HepG2 (cell line): ENCODE measurements at regions not wholly inside any gene's neighbourhood (a gene's known extent, or its start where the extent isn't known, plus 50 kb on each side); places are given as distances from the start of the nearest gene placed in this dataset.

Experiments used
- HHEX ChIP-seq: IDR thresholded peaks from 2 replicates; pipeline ENCODE4 v1.6.1; 2016; ENCODE audit warnings: control low read depth
- HOXA3 ChIP-seq: sonication (generic); formaldehyde crosslinking; IDR thresholded peaks from 2 replicates; pipeline ENCODE4 v1.5.0; 2020; ENCODE audit warnings: missing genetic modification reagents
- KLF16 ChIP-seq, 2 experiments: sonication (generic) in 1 of 2; formaldehyde crosslinking in 1 of 2; IDR thresholded peaks; 2 replicates each; pipeline versions ENCODE4 v1.6.1 to v1.8.0; 2016 to 2023; ENCODE audit warnings: missing genetic modification reagents in 2 of 2, missing compliant biosample characterization in 1 of 2
- NR2C2 ChIP-seq: sonication (generic); formaldehyde crosslinking; IDR thresholded peaks from 2 replicates; pipeline ENCODE4 v1.4.0; 2020; ENCODE audit warnings: missing genetic modification reagents, mild to moderate bottlenecking, moderate library complexity, borderline replicate concordance
- PCBP1 ChIP-seq: fragments of 200-400 bp; formaldehyde crosslinking; IDR thresholded peaks from 2 replicates; pipeline ENCODE4 v1.6.1; 2017; ENCODE audit warnings: mild to moderate bottlenecking, low read depth, low read length, borderline replicate concordance
- RBM39 ChIP-seq: fragments of 200-400 bp; formaldehyde crosslinking; IDR thresholded peaks from one replicate; pipeline ENCODE4 v1.6.1; 2018; ENCODE audit warnings: antibody characterized with exemption, mild to moderate bottlenecking, low read depth, low read length; ENCODE audit not compliant: poor library complexity, severe bottlenecking
- SRSF4 ChIP-seq: fragments of 200-400 bp; formaldehyde crosslinking; IDR thresholded peaks from one replicate; pipeline ENCODE4 v1.6.1; 2018; ENCODE audit warnings: mild to moderate bottlenecking, low read depth, low read length, moderate library complexity; ENCODE audit not compliant: poor library complexity, severe bottlenecking
- TAF15 ChIP-seq: fragments of 200-400 bp; formaldehyde crosslinking; IDR thresholded peaks from one replicate; pipeline ENCODE4 v1.6.1; 2018; ENCODE audit warnings: mild to moderate bottlenecking, low read depth, low read length; ENCODE audit not compliant: poor library complexity, severe bottlenecking
- ZFP82 ChIP-seq: sonication (generic); formaldehyde crosslinking; IDR thresholded peaks from 2 replicates; pipeline ENCODE4 v1.5.1; 2020; ENCODE audit warnings: mild to moderate bottlenecking, missing genetic modification reagents, borderline replicate concordance
- ZMYM2 ChIP-seq: sonication (generic); formaldehyde crosslinking; IDR thresholded peaks from 2 replicates; pipeline ENCODE4 v1.8.0; 2022; ENCODE audit warnings: mild to moderate bottlenecking, missing genetic modification reagents
- ZNF276 ChIP-seq: sonication (generic); formaldehyde crosslinking; IDR thresholded peaks from 2 replicates; pipeline ENCODE4 v1.4.0; 2020; ENCODE audit warnings: mild to moderate bottlenecking, low read depth, missing genetic modification reagents
- ZNF503 ChIP-seq: sonication (generic); formaldehyde crosslinking; IDR thresholded peaks from 2 replicates; pipeline ENCODE4 v1.4.0; 2020; ENCODE audit warnings: missing genetic modification reagents
- ZNF550 ChIP-seq: sonication (generic); formaldehyde crosslinking; IDR thresholded peaks from 2 replicates; pipeline ENCODE4 v1.4.0; 2020; ENCODE audit warnings: mild to moderate bottlenecking, missing genetic modification reagents, borderline replicate concordance
- ZNF580 ChIP-seq: IDR thresholded peaks from 2 replicates; pipeline ENCODE4 v1.6.1; 2016; ENCODE audit warnings: low read depth, borderline replicate concordance
- ZSCAN25 ChIP-seq: sonication (generic); formaldehyde crosslinking; IDR thresholded peaks from 2 replicates; pipeline ENCODE4 v1.8.0; 2022; ENCODE audit warnings: mild to moderate bottlenecking, missing genetic modification reagents
- TF ChIP-seq, protein P1 (sequence below): sonication (generic); formaldehyde crosslinking; IDR thresholded peaks from 2 replicates; pipeline ENCODE4 v1.5.1; 2020; ENCODE audit warnings: mild to moderate bottlenecking, missing genetic modification reagents, moderate library complexity
- TF ChIP-seq, protein P2 (sequence below): IDR thresholded peaks from 2 replicates; pipeline ENCODE4 v1.6.1; 2018; ENCODE audit warnings: missing genetic modification reagents
- TF ChIP-seq, protein P3 (sequence below): sonication (generic); formaldehyde crosslinking; IDR thresholded peaks from 2 replicates; pipeline ENCODE4 v1.9.0; 2022; ENCODE audit warnings: missing genetic modification reagents, mild to moderate bottlenecking, borderline replicate concordance
- TF ChIP-seq, protein P4 (sequence below): sonication (generic); formaldehyde crosslinking; IDR thresholded peaks from 2 replicates; pipeline ENCODE4 v1.4.0; 2020; ENCODE audit warnings: missing genetic modification reagents

DNA sequence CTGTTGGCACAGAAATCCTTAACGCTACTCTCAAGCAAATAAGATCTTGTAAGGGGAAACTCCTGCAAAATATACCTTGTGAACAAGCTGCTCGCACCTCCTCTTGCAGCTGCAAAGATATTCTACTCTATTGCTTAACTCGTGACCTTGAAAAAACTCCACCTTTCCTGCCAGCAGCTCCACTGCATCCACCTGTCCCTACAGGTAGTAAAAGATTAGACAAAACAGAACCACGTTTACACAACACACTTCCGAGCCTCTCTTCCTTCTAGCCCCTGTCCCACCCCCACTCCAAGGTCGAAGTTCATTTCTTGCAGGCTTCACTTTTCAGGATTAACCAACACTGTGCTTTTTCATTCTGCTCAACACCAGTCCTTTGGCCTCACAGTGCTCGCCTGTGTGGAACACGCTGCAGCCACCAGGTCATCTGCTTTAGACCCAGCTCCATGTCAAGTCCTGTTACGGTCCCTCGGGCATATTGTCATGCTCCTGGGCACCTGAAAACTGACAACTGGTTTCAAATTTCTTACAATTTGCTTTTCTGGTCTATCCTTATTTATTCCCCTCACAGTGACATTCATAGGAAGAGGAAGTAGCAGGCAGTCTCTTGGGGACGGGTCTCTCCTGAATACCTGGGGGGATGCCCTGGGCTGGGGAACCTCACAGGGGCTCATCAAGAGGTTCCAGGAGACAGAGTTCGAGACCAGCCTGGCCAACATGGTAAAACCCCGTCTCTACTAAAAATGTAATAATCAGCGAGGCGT is 165.8 kb upstream of the KLF14 start (continued):
- TF ChIP-seq ZNF503 (CRISPR knock-in tag) (peak; percentile 95), KLF16 (CRISPR knock-in tag; IDR thresholded peaks at IDR 0.05) (peak in 1 of 2 experiments; percentile 89; a peak in 2 of 4 replicates), ZNF550 (CRISPR knock-in tag) (no peak), TAF15 (no peak), RBM39 (no peak), HOXA3 (peak; percentile 89), SRSF4 (no peak), PCBP1 (no peak), NR2C2 (peak; percentile 88), ZFP82 (CRISPR knock-in tag) (peak; percentile 91; the same call in 1 of the 2 replicates), ZSCAN25 (no peak), ZNF276 (CRISPR knock-in tag) (no peak), HHEX (no peak), ZNF580 (CRISPR knock-in tag) (peak; percentile 82; the same call in 1 of the 2 replicates), ZMYM2 (CRISPR knock-in tag) (peak; percentile 72)
- TF ChIP-seq, protein P1, sequence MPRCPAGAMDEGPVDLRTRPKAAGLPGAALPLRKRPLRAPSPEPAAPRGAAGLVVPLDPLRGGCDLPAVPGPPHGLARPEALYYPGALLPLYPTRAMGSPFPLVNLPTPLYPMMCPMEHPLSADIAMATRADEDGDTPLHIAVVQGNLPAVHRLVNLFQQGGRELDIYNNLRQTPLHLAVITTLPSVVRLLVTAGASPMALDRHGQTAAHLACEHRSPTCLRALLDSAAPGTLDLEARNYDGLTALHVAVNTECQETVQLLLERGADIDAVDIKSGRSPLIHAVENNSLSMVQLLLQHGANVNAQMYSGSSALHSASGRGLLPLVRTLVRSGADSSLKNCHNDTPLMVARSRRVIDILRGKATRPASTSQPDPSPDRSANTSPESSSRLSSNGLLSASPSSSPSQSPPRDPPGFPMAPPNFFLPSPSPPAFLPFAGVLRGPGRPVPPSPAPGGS, result peak; percentile 74; the same call in 1 of the 2 replicates
- TF ChIP-seq, protein P2, sequence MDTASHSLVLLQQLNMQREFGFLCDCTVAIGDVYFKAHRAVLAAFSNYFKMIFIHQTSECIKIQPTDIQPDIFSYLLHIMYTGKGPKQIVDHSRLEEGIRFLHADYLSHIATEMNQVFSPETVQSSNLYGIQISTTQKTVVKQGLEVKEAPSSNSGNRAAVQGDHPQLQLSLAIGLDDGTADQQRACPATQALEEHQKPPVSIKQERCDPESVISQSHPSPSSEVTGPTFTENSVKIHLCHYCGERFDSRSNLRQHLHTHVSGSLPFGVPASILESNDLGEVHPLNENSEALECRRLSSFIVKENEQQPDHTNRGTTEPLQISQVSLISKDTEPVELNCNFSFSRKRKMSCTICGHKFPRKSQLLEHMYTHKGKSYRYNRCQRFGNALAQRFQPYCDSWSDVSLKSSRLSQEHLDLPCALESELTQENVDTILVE (CRISPR knock-in tag), result peak; percentile 61; the same call in 1 of the 2 replicates
- TF ChIP-seq, protein P3, sequence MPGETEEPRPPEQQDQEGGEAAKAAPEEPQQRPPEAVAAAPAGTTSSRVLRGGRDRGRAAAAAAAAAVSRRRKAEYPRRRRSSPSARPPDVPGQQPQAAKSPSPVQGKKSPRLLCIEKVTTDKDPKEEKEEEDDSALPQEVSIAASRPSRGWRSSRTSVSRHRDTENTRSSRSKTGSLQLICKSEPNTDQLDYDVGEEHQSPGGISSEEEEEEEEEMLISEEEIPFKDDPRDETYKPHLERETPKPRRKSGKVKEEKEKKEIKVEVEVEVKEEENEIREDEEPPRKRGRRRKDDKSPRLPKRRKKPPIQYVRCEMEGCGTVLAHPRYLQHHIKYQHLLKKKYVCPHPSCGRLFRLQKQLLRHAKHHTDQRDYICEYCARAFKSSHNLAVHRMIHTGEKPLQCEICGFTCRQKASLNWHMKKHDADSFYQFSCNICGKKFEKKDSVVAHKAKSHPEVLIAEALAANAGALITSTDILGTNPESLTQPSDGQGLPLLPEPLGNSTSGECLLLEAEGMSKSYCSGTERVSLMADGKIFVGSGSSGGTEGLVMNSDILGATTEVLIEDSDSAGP (CRISPR knock-in tag), result peak; percentile 81
- TF ChIP-seq, protein P4, sequence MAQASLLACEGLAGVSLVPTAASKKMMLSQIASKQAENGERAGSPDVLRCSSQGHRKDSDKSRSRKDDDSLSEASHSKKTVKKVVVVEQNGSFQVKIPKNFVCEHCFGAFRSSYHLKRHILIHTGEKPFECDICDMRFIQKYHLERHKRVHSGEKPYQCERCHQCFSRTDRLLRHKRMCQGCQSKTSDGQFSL, result peak; percentile 43; the same call in 1 of the 2 replicates
